GM18907 (cell line): ENCODE measurements at regions not wholly inside any gene's neighbourhood (a gene's known extent, or its start where the extent isn't known, plus 50 kb on each side); places are given as distances from the start of the nearest gene placed in this dataset.

Experiments used
- ATAC-seq: cut with Tn5 transposase; IDR thresholded peaks from one replicate; pipeline ENCODE4 v1.9.1; 2021; ENCODE audit warnings: mild to moderate bottlenecking, moderate library complexity; ENCODE audit not compliant: unreplicated experiment

DNA sequence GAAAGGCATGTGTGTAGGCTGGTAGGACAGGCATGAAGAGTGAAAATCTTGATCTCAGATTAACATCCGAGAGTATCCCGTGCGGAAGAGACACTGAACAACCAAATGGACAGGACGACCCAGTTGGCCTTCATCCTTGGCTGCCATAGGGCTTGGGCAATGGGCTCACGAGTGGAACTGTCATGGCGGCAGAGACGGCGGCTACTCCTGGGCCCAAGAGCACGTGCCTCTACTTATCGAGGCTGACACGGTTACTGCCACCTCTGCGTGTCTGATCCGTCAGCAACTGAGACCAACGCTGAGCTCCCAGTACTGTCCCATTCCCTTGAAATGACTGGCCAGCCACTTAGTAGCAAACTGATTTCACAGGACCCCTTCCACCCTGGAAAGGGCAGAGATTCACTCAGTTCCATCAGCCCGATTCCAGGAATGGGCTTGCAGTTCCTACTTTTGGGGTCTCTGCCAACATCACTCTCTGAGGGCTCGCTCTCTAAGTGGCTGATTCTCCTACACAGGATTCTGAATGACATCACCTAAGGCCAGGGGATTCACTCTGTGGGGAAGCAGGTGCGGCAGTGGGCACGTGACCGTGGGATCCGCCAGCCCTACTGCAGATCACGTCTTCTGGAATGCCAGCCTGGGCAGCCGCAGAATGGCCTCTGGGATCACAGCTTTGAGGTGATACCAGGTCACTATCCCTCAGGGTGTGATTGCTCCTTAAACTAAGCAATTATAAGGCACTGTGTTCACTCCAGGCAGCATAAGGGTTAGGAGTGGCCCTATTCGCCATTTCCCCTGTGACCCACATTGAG, 97.8 kb downstream of the RPS6KA4 start:
- no peak for ATAC-seq

DNA sequence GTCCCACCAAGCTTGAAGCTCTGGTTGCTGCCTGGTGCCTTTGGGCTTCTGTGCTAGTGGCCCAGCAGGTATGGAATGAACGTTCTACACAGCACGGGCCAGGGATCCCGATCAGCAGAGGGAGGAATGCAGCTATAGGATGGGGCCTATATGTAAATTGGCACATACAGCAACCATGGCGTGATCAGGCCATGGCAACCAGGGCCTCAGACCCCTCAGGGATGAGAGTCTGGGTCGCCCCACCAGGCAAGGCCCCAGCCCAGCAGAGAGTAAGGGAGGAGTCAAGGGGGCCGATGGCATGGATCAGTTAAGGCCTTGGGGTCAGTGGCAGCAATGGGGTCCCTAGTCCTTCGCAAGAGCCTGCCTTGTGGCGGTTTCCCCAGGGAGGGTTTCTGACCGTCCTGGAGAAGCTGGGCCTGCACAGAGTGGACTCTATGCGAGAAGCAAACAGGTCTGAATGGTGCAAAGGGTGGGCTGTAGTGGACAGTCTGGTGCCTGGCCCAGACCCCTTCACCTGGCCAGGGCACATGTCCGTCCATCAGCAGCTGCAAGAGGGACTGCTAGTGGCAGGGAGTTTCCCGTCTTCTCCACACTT, 98.2 kb upstream of the SLC22A11 start:
- no peak for ATAC-seq

- no peak for ATAC-seq
Observed at GRCh38 chr11:64458997-64459396, 96.7 kb upstream of the SLC22A11 start.

DNA sequence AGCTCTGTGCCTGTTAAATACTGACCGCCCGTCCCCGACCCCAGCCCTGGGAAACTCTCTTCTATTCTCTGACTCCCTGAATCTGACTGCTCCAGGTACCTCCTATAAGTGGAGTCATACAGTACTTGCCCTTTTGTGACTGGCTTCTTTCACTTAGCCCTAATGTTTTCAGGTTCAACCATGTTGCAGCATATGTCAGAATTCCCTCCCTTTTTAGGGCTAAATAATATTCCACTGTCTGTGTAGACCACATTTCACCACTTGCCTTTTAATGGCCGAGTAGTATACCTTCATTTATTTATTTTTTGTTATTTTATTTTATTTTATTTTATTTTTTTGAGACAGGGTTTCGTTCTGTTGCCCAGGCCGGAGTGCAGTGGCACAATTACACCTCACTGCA, 96.1 kb upstream of the SLC22A11 start:
- no peak for ATAC-seq

DNA sequence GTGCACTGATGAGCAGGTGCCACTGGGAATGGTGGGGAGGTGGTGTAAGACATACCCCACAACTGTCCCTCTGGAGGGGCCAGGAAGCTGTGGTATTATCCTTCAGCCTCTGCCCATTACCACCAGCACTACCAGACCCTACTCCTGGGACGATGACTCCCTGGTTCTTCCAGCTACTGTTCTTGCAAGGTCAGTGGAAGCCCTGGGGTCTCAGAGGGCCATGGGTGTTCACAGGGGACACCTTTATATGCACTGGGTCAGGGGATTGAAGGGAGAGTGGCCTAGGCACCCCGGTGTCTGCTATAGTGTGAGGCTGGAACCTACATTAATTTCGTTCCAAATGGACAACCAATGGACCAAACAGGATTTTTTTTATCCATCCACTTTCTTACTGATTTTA, 94.7 kb upstream of the SLC22A11 start:
- ATAC-seq: no peak

DNA sequence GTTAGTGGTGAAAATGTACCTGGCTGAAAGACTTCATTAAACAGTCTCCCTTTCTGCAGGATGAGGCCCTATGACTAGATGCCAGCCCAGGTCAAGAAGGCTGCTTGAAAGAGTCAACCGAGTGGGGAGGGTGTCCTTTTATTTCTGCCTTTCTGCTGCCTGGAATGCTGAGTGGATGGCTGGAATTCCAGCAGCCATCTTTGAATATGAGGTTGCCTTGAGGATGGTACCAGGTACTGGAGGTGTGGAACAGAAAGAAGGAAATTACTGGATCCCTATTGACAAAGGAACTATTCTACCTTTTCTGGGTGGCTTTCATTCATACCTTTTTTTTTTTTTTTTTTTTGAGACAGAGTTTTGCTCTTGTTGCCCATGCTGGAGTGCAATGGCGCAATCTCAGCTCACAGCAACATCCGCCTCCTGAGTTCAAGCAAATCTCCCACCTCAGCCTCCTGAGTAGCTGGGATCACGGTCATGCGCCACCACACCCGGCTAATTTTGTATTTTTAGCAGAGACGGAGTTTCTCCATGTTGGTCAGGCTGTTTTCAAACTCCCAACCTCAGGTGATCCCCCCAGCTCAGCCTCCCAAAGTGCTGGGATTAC, 89.5 kb upstream of the SLC22A11 start:
- no peak for ATAC-seq

DNA sequence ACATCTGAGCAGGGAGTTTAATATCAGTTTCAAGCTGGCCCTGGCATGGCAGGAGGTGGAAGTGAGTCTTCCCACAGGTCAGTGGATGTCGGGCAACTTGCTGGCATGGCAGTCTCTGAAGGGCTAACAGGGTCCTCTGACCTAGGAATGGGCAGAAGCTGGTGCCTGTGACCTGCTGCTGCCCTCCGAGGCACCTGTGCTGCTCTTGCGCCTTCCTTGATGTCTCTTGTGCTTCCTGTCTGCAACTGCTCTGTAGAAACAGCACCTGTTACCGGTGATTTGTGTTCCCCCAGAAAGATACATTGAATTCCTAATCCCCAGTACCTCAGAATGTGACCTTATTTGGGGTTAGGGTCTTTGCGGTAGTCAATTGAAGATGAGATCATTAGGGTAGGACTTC, 86.5 kb upstream of the SLC22A11 start:
- ATAC-seq: no peak

DNA sequence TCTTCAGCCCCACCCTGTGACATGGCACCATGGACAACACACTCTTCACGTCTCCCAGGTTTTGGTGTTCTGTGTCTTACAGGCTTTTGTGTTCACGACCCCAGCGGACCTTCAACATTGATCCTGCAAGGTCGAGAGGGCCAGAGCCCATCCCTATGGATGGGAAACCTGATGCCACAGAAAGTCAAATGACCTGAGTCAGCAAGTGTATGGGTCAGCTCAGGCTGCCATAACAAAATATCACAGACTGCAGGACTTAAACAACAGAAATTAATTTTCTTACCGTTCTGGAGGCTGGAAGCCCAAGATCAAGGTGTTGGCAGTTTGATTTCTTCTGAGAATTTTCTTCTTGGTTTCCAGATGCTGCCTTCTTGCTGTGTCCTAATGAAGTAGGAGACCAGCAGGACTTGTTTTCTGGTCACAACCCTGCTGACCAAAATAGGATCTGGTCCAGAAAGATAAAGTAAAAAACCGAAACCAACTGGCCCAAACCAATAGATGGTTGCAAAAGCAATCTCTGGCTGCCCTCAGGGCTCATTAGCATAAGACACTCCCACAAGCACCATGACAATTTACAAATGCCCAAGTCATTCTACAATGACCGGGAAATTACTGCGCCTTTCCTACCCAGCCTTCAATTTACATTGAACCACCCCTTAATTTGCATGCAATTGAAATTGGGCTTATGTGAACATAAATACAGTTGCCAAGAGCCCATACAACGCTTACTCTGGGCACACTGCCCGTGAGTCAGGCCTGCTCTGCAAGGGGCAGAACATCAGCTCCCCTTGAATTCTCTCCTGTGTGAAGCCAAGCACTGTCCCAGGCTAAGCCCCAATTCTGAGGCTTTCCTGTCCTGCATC, 82.9 kb upstream of the SLC22A11 start:
- no peak for ATAC-seq

GRCh38 chr11:64474680-64475079, 81.1 kb upstream of the SLC22A11 start:
- no peak for ATAC-seq

DNA sequence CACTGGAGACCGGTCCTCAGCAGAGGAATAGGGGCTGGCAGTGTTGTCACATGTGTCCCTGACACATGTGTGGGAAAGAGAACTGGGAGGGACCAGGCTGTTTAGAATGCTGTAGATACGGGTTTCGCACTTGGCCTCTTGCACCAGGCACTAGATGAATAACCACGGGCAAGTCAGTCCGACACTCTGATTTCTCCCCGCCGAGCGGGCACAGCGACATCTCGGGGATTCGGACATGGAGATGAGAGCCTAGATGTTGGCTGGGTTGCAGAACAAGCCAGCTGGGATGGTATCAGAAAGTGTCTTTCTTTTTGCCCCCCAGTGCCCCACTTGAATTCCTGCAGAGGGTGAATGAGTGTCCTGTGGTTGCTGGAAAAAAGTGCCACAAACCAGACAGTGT, 80.6 kb upstream of the SLC22A11 start:
- ATAC-seq: no peak

GRCh38 chr11:64476881-64477280, 78.9 kb upstream of the SLC22A11 start:
- no peak for ATAC-seq

DNA sequence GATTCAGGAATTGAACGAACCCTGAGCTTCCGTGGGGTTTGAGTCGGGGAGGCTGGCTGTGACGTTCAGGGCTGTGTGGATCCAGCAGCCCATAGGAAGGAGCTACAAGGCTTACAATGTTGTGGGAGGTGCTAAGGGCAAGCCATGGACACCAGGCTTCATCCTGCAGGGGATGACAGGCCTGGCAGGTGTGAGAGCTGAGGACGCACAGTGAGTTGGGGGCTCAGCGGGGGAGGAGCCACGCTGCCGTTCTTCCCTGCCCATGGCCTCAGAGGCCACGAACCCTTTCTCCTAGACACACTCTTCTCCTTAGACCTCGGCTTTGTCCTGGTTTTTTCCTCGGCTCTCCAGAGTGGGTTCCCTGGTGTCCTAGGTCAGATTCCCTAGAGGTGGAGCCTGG, 78.1 kb upstream of the SLC22A11 start:
- no peak for ATAC-seq

GRCh38 chr11:64482588-64482987, 73.2 kb upstream of the SLC22A11 start:
- no peak for ATAC-seq

DNA sequence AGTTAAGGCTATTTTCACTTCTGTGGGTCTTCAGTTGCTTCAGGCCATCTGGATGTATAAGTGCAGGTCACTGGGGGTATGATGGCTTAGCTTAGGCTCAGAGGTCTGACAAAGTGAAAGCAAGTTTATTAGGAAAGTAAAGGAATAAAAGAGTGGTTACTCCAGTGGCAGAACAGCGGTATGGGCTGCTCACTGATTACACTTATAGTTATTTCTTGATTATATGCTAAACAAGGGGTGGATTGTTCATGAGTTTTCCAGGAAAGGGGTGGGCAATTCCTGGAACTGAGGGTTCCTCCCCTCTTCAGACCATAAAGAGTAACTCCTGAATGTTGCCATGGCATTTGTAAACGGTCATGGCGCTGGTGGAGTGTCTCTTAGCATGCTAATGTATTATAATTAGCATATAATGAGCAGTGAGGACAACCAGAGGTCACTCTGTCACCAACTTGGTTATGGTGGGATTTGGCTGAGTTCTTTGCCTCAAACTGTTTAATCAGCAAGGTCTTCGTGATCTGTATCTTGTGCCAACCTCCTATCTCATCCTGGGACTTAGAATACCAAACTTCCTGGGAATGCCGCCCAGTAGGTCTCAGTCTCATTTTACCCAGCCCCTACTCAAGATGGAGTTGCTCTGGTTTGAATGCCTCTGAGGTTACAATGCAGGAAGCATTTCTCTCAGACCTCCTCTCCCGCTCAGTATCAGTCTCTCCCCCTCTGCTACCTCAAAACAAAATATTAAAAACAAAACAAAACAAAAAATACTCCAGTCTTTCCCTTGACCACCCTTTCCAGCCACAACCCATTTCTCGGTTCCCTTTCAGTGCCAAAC, 71.3 kb upstream of the SLC22A11 start:
- ATAC-seq: no peak

- no peak for ATAC-seq
Observed at GRCh38 chr11:64485074-64485473, 70.7 kb upstream of the SLC22A11 start.

GRCh38 chr11:64489831-64490441, 65.8 kb upstream of the SLC22A11 start:
- ATAC-seq: no peak

DNA sequence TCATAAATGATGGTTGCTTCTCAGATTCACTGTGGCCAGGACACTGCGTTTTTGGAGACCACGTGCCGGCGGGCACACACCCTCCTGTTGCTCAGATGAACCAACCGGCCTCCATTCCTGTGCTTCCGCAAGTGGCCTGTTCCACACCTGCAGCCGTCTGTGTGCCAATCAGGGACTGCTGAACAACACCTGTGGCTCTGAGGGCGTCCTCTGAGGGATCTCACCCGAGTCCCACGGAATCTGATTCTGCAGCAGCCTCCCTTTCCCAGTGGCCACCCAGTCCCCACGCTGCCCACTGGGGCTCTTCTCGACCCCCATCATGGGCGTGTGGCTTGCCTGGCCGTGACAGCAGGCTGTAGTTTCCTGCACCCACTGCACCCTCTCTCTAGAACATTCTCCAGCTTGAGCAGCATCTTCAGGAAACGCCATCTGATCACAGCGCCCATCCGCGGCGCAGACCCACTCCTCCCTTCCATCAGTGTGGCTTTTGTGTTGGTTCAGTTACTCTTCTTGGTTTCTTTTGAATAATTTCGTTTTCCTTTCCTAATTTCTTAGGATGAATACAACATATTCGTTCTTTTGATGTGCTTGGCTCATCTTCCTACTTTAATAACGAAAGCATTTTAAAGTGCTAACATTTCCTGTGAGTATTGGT, 65.1 kb upstream of the SLC22A11 start:
- ATAC-seq: no peak

GRCh38 chr11:64492561-64492960, 63.2 kb upstream of the SLC22A11 start:
- no peak for ATAC-seq

DNA sequence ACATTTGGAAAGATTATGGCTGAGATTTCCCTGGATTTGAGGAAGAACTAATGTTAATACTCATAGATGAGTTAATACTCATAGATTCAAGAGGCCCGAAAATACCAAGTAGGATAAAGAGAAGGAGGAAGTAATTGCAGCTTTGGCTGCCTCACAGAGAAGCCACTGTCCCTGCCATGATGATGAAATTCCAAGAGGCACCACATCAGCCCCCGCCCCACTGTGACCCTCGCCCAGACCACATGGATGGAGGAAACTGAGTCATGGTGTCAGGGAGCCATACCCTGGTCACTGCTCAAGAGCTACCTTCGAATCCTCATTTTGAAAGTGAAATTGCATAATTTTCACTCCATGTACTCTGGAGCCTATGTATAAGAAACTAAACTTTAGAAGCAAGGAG, 57.6 kb upstream of the SLC22A11 start:
- ATAC-seq: no peak
